HepG2 (cell line): ENCODE measurements at regions not wholly inside any gene's neighbourhood (a gene's known extent, or its start where the extent isn't known, plus 50 kb on each side); places are given as distances from the start of the nearest gene placed in this dataset.

ENCODE experiments used
- ATAC-seq: fragments of 200-7000 bp; cut with Tn5 transposase; 3 replicates; pipeline ENCODE4 v1.9.1; 2020; ENCODE audit warnings: mild to moderate bottlenecking, moderate library complexity
- BruUV-seq: library from RNA; stranded (reverse); fragments of 400-500 nt; replicated peaks from 2 replicates; lab custom pipeline; 2021; lab: Mats Ljungman, UMichigan
- CTCF ChIA-PET: fragments of 300-600 bp; formaldehyde crosslinking; extraction: SDS; loops from one replicate; lab custom pipeline; 2021; ENCODE audit warnings: low total read pairs, inconsistent platforms, low intra/inter-chr PET ratio; lab: Yijun Ruan, JAX
- POLR2A ChIA-PET: fragments of 350-600 bp; sonication (Branson Sonifier 250); formaldehyde crosslinking; loops from one replicate; lab custom pipeline; 2020; ENCODE audit warnings: antibody characterized with exemption, inconsistent platforms; lab: Yijun Ruan, JAX
- DNase-seq: peaks from one replicate; pipeline ENCODE4 v3.0.0-alpha.2; 2015; ENCODE audit warnings: low spot score
- FAIRE-seq: peaks from 3 replicates; lab custom pipeline; 2011; peaks lifted over from hg19 to GRCh38; lab: Jason Lieb, UNC
- H2AFZ ChIP-seq: one replicate; pipeline ENCODE4 v1.6.1; 2011; ENCODE audit warnings: low read length, inconsistent platforms
- H3K27ac ChIP-seq: fragments of 300-600 bp; 3 replicates; pipeline ENCODE4 v1.8.0; 2011; ENCODE audit warnings: mixed run types, mild to moderate bottlenecking, mixed read lengths, low read length, inconsistent platforms; ENCODE audit not compliant: insufficient read depth; ENCODE audit errors: extremely low read length
- H3K27me3 ChIP-seq, 2 experiments: fragments of 200-600 bp in 1 of 2; 2 replicates in 1 of 2; 3 replicates in 1 of 2; pipeline versions ENCODE4 v1.6.0 to v1.8.0; 2011; ENCODE audit warnings: low read length in 2 of 2, mild to moderate bottlenecking in 2 of 2, moderate library complexity in 2 of 2, inconsistent platforms in 1 of 2; ENCODE audit not compliant: insufficient read depth in 2 of 2, control insufficient read depth in 1 of 2
- H3K36me3 ChIP-seq, 2 experiments: fragments of 200-600 bp in 1 of 2; replicated peaks in 1 of 2; 2 replicates in 1 of 2; 3 replicates in 1 of 2; pipeline versions ENCODE4 v1.5.1 to v1.8.0; 2011; ENCODE audit warnings: low read length in 2 of 2, inconsistent platforms in 1 of 2; ENCODE audit not compliant: insufficient read depth in 2 of 2, control insufficient read depth in 1 of 2
- H3K4me1 ChIP-seq: 2 replicates; pipeline ENCODE4 v1.5.1; 2012; ENCODE audit warnings: low read length, inconsistent platforms; ENCODE audit not compliant: insufficient read depth
- H3K4me2 ChIP-seq: 2 replicates; pipeline ENCODE4 v1.6.0; 2011; ENCODE audit warnings: low read depth, low read length, inconsistent platforms
- H3K4me3 ChIP-seq, 3 experiments: fragments of 200-600 bp in 1 of 3; sonication (generic), shearing (Covaris generic) in 1 of 3; replicated peaks in 1 of 3; 2 replicates each; pipeline ENCODE4 v1.5.1; 2011 to 2016; ENCODE audit warnings: low read length in 3 of 3, inconsistent platforms in 2 of 3, low read depth in 2 of 3, mild to moderate bottlenecking in 2 of 3, control low read depth in 1 of 3, mixed read lengths in 1 of 3; ENCODE audit not compliant: insufficient read depth in 1 of 3
- H3K79me2 ChIP-seq: one replicate; pipeline ENCODE4 v1.6.1; 2011; ENCODE audit warnings: low read length, inconsistent platforms; ENCODE audit not compliant: insufficient read depth
- H3K9ac ChIP-seq: 2 replicates; pipeline ENCODE4 v1.6.0; 2011; ENCODE audit warnings: mild to moderate bottlenecking, low read depth, low read length, inconsistent platforms; ENCODE audit not compliant: insufficient read depth
- H3K9me3 ChIP-seq: 2 replicates; pipeline ENCODE4 v1.5.1; 2012; ENCODE audit warnings: mild to moderate bottlenecking, low read length
- H4K20me1 ChIP-seq: 2 replicates; pipeline ENCODE4 v1.6.0; 2011; ENCODE audit warnings: inconsistent platforms, mild to moderate bottlenecking, low read length, moderate library complexity; ENCODE audit not compliant: insufficient read depth
- RAD21 ChIP-seq: fragments of 450-650 bp; formaldehyde crosslinking; IDR thresholded peaks from 2 replicates; pipeline ENCODE4 v1.5.0; 2020; ENCODE audit warnings: mild to moderate bottlenecking
- RBM39 ChIP-seq: fragments of 200-400 bp; formaldehyde crosslinking; IDR thresholded peaks from one replicate; pipeline ENCODE4 v1.6.1; 2018; ENCODE audit warnings: antibody characterized with exemption, mild to moderate bottlenecking, low read depth, low read length; ENCODE audit not compliant: poor library complexity, severe bottlenecking
- ZNF773 ChIP-seq: sonication (generic); formaldehyde crosslinking; IDR thresholded peaks from 2 replicates; pipeline ENCODE4 v1.4.0; 2020; ENCODE audit warnings: missing genetic modification reagents, borderline replicate concordance
- whole genome bisulfite sequencing: methylation state at CpG from one replicate; pipeline ENCODE4 v1.1.6; 2017; ENCODE audit warnings: low lambda C conversion rate; 5-methylcytosine and 5-hydroxymethylcytosine counted together
- in situ Hi-C: cut with HindIII; loops from 2 replicates; pipeline ENCODE4 v1.10.0; 2017; ENCODE audit warnings: low pct_unique_long_range_greater_than_20kb; ENCODE audit not compliant: extremely low pct_ligation_motif_present
- intact Hi-C: fragments of 100-400 bp; cut with micrococcal nuclease; formaldehyde crosslinking; loops from one replicate; pipeline ENCODE4 v1.10.0; 2022; ENCODE audit not compliant: unreplicated experiment
- TF ChIP-seq, protein P1 (sequence below): sonication (generic); formaldehyde crosslinking; IDR thresholded peaks from 2 replicates; pipeline ENCODE4 v1.5.0; 2020; ENCODE audit warnings: mild to moderate bottlenecking, missing genetic modification reagents, borderline replicate concordance
- TF ChIP-seq, protein P2 (sequence below): sonication (generic); formaldehyde crosslinking; IDR thresholded peaks from 2 replicates; pipeline ENCODE4 v1.4.0; 2020; ENCODE audit warnings: mild to moderate bottlenecking, missing genetic modification reagents

DNA sequence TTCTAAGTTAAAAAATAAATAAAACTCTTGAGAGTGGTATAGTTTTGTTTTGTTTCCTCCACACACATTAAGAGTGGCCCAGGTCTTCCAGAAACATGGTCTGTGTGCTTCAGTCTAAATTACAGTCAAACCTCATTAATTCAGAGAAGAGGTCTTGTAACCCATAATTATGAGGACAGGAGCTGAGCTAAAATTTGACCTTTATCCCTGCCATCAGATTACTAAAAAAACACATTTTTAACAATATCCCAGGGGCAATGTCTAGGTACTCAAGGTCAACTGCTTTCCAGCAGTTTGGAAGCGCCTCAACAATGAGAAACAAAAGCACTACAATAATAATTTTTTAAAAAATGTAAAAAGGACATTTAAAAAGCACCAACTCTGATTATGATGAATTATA lies 184.1 kb upstream of the PFKP start:
- Histone ChIP-seq H3K9me3 (no peaks in the 10 kb centered on the region), H3K27ac (no peak overlapping the region), H3K4me1 (no peaks in the 10 kb centered on the region), H3K36me3 (no peaks in the 10 kb centered on the region), H3K4me3 (no peak overlapping the region), H3K79me2 (no peaks in the 10 kb centered on the region), H3K9ac (no peak overlapping the region), H2AFZ (no peak overlapping the region), H4K20me1 (no peaks in the 10 kb centered on the region), H3K27me3 (peaks cover 2 to 30% of the 10 kb centered on the region in 2 experiments; a peak in 3 of 5 replicates), H3K4me2 (no peak overlapping the region)
- ATAC-seq = no peak
- in situ Hi-C loops (no loop called here), intact Hi-C loops (no loop called here)
- no peak for DNase-seq
- BruUV-seq = no TSS peak
- TF ChIP-seq RAD21 (no peak), ZNF773 (CRISPR knock-in tag) (no peak), RBM39 (no peak)
- TF ChIP-seq, protein P1, sequence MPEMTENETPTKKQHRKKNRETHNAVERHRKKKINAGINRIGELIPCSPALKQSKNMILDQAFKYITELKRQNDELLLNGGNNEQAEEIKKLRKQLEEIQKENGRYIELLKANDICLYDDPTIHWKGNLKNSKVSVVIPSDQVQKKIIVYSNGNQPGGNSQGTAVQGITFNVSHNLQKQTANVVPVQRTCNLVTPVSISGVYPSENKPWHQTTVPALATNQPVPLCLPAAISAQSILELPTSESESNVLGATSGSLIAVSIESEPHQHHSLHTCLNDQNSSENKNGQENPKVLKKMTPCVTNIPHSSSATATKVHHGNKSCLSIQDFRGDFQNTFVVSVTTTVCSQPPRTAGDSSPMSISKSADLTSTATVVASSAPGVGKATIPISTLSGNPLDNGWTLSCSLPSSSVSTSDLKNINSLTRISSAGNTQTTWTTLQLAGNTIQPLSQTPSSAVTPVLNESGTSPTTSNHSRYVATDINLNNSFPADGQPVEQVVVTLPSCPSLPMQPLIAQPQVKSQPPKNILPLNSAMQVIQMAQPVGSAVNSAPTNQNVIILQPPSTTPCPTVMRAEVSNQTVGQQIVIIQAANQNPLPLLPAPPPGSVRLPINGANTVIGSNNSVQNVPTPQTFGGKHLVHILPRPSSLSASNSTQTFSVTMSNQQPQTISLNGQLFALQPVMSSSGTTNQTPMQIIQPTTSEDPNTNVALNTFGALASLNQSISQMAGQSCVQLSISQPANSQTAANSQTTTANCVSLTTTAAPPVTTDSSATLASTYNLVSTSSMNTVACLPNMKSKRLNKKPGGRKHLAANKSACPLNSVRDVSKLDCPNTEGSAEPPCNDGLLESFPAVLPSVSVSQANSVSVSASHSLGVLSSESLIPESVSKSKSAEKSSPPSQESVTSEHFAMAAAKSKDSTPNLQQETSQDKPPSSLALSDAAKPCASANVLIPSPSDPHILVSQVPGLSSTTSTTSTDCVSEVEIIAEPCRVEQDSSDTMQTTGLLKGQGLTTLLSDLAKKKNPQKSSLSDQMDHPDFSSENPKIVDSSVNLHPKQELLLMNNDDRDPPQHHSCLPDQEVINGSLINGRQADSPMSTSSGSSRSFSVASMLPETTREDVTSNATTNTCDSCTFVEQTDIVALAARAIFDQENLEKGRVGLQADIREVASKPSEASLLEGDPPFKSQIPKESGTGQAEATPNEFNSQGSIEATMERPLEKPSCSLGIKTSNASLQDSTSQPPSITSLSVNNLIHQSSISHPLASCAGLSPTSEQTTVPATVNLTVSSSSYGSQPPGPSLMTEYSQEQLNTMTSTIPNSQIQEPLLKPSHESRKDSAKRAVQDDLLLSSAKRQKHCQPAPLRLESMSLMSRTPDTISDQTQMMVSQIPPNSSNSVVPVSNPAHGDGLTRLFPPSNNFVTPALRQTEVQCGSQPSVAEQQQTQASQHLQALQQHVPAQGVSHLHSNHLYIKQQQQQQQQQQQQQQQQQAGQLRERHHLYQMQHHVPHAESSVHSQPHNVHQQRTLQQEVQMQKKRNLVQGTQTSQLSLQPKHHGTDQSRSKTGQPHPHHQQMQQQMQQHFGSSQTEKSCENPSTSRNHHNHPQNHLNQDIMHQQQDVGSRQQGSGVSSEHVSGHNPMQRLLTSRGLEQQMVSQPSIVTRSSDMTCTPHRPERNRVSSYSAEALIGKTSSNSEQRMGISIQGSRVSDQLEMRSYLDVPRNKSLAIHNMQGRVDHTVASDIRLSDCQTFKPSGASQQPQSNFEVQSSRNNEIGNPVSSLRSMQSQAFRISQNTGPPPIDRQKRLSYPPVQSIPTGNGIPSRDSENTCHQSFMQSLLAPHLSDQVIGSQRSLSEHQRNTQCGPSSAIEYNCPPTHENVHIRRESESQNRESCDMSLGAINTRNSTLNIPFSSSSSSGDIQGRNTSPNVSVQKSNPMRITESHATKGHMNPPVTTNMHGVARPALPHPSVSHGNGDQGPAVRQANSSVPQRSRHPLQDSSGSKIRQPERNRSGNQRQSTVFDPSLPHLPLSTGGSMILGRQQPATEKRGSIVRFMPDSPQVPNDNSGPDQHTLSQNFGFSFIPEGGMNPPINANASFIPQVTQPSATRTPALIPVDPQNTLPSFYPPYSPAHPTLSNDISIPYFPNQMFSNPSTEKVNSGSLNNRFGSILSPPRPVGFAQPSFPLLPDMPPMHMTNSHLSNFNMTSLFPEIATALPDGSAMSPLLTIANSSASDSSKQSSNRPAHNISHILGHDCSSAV (CRISPR knock-in tag) = no peak
- TF ChIP-seq, protein P2, sequence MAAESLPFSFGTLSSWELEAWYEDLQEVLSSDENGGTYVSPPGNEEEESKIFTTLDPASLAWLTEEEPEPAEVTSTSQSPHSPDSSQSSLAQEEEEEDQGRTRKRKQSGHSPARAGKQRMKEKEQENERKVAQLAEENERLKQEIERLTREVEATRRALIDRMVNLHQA = no peak
- ChIA-PET CTCF (no interaction called here), POLR2A (no interaction called here)
- 8% methylated on average over 1 of the region's 1 CpG for WGBS
- FAIRE-seq = no peak
